Peyer's patch (tissue), 4 donors: ENCODE measurements at regions not wholly inside any gene's neighbourhood (a gene's known extent, or its start where the extent isn't known, plus 50 kb on each side); places are given as distances from the start of the nearest gene placed in this dataset.
A peak's percentile ranks its signal among the peaks of the same experiment; 100 is the strongest.
"Not testable (repeated sequence)": the region's sequence is repeated elsewhere in the genome, so short reads cannot be mapped to it uniquely, and the experiment has no call there.

Source experiments
- DNase-seq, 3 donors: peaks; one replicate each; pipeline ENCODE4 v3.0.0-alpha.2; 2017 to 2019
- H3K27ac ChIP-seq, 4 donors: fragments of 200-600 bp; sonication (generic); one replicate each; pipeline ENCODE4 v1.5.1; 2016 to 2019
- H3K27me3 ChIP-seq, 2 donors: fragments of 200-600 bp; sonication (generic); one replicate each; pipeline ENCODE4 v1.5.1; 2019
- H3K36me3 ChIP-seq, 3 donors: fragments of 200-600 bp; sonication (generic); one replicate each; pipeline ENCODE4 v1.5.1; 2016 to 2019
- H3K4me1 ChIP-seq, 4 donors: fragments of 200-600 bp; sonication (generic); one replicate each; pipeline ENCODE4 v1.5.1; 2016 to 2019
- H3K4me3 ChIP-seq, 4 donors: fragments of 200-600 bp; sonication (generic); 1 replicate in 3 of 4; 2 replicates in 1 of 4; pipeline ENCODE4 v1.5.1; 2016 to 2019; ENCODE audit warnings: mild to moderate bottlenecking in 1 of 4
- H3K9me3 ChIP-seq, 4 donors: fragments of 200-600 bp; sonication (generic); one replicate each; pipeline ENCODE4 v1.5.1; 2016 to 2019; ENCODE audit warnings: mild to moderate bottlenecking in 1 of 4
- POLR2A ChIP-seq, 2 donors: fragments of 450-650 bp; IDR thresholded peaks; one replicate each; pipeline ENCODE4 v1.5.1; 2017; ENCODE audit warnings: antibody characterized with exemption in 2 of 2, mild to moderate bottlenecking in 2 of 2, moderate library complexity in 2 of 2
- TF ChIP-seq, protein P1 (sequence below), 6 experiments: fragments of 450-650 bp in 4 of 6; fragments of 200-600 bp in 2 of 6; sonication (generic) in 1 of 6; IDR thresholded peaks; one replicate each; pipeline ENCODE4 v1.5.1; 2017 to 2019; ENCODE audit warnings: antibody characterized with exemption in 6 of 6, mild to moderate bottlenecking in 3 of 6, moderate library complexity in 1 of 6

DNA sequence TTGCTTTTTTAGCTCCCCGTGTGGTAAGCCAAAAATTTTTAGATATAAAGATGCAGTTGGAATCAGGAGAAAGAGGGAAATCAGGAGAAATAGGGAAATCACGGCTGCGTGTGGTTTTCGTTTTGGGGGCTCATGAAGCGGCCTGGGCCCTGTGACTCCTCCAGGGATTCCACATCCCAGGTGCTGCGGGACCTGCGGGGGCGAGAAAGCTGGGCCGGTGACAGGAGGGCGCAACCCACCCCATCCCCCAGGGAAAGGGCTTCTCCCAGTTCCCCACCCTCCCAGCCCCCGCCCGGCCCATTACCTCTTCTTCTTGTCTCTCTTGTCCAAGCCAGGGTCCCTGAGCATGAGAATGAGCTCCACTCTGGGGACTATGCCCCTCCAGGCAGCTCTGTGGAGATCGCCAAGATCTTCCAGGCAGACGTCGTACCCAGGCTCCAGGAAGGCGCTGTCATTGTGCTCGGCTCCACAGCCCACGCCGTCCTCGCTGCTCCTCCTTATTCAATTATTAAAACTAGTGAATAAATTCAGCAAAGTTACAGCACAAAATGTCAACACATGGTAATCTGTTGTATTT lies 111.0 kb downstream of the MRPL57 start:
- H3K9me3 ChIP-seq = no peaks in the 10 kb centered on the region
- H3K36me3 ChIP-seq = no peaks in the 10 kb centered on the region
- no peaks in the 10 kb centered on the region for H3K4me1 ChIP-seq
- DNase-seq = no peak
- TF ChIP-seq, protein P1, sequence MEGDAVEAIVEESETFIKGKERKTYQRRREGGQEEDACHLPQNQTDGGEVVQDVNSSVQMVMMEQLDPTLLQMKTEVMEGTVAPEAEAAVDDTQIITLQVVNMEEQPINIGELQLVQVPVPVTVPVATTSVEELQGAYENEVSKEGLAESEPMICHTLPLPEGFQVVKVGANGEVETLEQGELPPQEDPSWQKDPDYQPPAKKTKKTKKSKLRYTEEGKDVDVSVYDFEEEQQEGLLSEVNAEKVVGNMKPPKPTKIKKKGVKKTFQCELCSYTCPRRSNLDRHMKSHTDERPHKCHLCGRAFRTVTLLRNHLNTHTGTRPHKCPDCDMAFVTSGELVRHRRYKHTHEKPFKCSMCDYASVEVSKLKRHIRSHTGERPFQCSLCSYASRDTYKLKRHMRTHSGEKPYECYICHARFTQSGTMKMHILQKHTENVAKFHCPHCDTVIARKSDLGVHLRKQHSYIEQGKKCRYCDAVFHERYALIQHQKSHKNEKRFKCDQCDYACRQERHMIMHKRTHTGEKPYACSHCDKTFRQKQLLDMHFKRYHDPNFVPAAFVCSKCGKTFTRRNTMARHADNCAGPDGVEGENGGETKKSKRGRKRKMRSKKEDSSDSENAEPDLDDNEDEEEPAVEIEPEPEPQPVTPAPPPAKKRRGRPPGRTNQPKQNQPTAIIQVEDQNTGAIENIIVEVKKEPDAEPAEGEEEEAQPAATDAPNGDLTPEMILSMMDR (IDR thresholded peaks at IDR 0.05) = no peak
- no peak for TF ChIP-seq POLR2A (IDR thresholded peaks at IDR 0.05)
- no peak overlapping the region for H3K27ac ChIP-seq
- no peaks in the 10 kb centered on the region for H3K27me3 ChIP-seq
- H3K4me3 ChIP-seq = no peak overlapping the region

DNA sequence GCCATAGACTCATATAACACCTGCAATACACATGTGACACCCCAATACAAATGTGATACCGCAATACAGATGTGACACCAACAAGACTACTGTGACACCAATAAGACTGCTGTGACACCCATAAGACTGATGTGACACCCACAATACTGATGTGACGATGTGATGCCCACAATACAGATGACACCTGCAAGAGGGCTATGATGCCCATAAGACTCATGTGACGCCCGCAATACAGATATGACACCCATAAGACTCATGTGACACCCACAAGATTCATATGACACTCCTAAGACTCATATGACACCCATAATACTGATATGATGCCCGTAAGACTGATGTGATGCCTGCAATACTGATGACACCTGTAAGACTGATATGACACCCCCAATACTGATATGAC lies 113.0 kb downstream of the MRPL57 start:
- Histone ChIP-seq H3K36me3 (no peaks in the 10 kb centered on the region), H3K4me1 (no peaks in the 10 kb centered on the region), H3K4me3 (no peak overlapping the region), H3K27me3 (no peaks in the 10 kb centered on the region), H3K27ac (no peak overlapping the region), H3K9me3 (no peaks in the 10 kb centered on the region)
- no peak for TF ChIP-seq POLR2A (IDR thresholded peaks at IDR 0.05)
- TF ChIP-seq, protein P1 (IDR thresholded peaks at IDR 0.05) = no peak
- DNase-seq = no peak

DNA sequence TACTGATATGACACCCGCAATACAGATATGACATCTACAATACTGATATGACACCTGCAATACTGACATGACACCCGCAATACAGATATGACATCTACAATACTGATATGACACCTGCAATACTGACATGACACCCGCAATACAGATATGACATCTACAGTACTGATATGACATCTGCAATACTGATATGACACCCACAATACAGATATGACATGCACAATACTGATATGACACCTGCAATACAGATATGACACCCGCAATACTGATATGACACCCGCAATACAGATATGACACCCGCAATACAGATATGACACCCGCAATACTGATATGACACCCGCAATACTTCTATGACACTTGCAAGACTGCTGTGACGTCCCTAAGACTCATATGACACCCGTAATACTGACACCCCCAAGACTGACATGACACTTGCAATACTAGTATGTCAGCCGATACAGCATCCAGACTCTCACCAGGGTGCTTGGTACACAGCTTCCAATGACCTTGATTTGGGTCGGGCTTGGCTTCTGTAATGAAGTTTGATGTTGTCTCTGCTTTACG lies 114.1 kb downstream of the MRPL57 start:
- H3K9me3 ChIP-seq, H3K4me1 ChIP-seq, H3K36me3 ChIP-seq, H3K27me3 ChIP-seq, H3K4me3 ChIP-seq, DNase-seq, H3K27ac ChIP-seq: not testable (repeated sequence)

DNA sequence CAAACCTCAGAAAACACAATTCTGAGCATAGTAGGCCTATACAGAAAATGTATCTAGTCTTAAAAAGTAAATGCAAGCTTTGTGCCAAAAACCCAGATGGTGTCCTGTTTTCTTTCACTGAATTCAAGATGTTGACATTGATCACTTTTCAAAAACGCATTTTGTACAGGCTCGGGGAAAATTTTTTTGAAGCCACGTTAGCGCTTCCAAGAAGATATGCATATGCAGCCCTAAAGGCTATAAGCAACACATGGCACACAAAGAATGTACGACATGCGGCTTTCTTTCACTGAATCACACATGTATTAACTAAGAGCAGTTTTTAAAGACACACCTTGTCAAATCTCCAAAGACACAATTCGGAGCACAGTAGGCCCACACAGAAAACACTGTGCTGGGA lies 115.4 kb downstream of the MRPL57 start:
- Histone ChIP-seq H3K36me3 (no peaks in the 10 kb centered on the region), H3K4me3 (no peak overlapping the region), H3K4me1 (no peaks in the 10 kb centered on the region), H3K27me3 (no peaks in the 10 kb centered on the region), H3K27ac (no peak overlapping the region), H3K9me3 (no peaks in the 10 kb centered on the region)
- TF ChIP-seq, protein P1 (IDR thresholded peaks at IDR 0.05) = no peak
- no peak for TF ChIP-seq POLR2A (IDR thresholded peaks at IDR 0.05)
- DNase-seq = no peak

DNA sequence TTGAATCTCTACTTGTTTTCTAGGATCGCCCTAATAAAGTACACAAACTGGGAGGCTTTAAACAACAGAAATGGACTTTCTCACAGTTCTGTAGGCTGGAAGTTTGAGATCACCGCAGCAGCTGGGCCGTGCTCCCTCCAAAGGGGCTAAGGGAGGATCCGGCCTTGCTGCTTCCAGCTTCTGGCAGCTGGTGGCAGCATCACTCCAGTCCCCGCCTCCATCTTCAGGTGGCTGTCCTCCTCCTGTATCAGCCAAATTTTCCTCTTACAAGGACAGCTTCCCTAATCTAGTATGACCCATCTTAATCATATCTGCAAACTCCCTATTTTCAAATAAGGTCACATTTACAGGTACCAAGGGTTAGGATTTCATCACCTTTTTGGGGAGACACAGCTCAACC lies 120.5 kb downstream of the MRPL57 start:
- H3K27me3 ChIP-seq, H3K4me3 ChIP-seq, H3K9me3 ChIP-seq, H3K36me3 ChIP-seq: not testable (repeated sequence)
- peak in 2 of 3 donors; percentile 51 to 72 for DNase-seq
- H3K27ac ChIP-seq = peak overlapping the region in 3 of 4 donors; percentile 62 to 76 (median 72)
- TF ChIP-seq, protein P1 (IDR thresholded peaks at IDR 0.05) = peak in 3 of 6 experiments; percentile 40 to 55 (median 50)
- H3K4me1 ChIP-seq = peaks cover 0 to 19% (median 4%) of the 10 kb centered on the region in 4 donors

DNA sequence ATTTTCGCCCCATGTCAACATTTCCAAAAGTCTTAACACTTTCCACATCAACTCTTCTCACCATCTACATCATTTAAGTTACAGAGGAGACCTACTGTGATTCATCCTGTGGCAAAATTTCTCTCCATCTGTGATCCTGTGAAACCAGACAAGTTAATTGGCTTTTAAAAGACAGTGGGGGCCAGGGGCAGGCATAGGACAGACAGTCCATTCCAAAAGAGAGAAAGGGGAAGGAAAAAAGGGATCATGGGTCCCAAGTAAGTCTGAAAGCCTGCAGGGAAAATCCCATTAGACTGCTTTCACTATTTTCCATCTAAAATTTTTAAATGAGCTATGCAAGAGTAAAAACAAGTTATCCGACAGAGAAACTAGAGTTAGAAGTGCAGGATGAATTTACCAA lies 121.0 kb downstream of the MRPL57 start:
- Histone ChIP-seq H3K27me3 (no peaks in the 10 kb centered on the region), H3K4me1 (peaks cover 0 to 19% (median 4%) of the 10 kb centered on the region in 4 donors), H3K36me3 (no peaks in the 10 kb centered on the region), H3K9me3 (no peaks in the 10 kb centered on the region), H3K4me3 (peak overlapping the region; percentile 71 to 96 (median 82)), H3K27ac (peak overlapping the region; percentile 13 to 76 (median 67))
- TF ChIP-seq, protein P1 (IDR thresholded peaks at IDR 0.05) = no peak
- TF ChIP-seq POLR2A (IDR thresholded peaks at IDR 0.05) = no peak
- no peak for DNase-seq
